ENCODE measurements at regions not wholly inside any gene's neighbourhood (a gene's known extent, or its start where the extent isn't known, plus 50 kb on each side); places are given as distances from the start of the nearest gene placed in this dataset.

DNA sequence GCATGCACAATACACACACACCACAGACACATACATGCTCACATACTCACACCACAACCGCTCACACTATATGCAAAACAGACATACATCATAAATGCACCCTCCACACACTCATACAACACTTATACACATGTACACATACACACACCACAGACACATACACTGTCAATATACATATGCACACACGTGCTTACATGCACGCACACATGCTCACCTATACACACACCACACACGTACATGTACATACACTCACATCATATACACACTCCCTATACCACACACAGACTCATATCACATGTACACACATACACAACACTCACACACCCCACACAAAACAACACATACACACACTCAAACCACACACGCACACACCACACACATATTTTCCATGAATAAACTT, 885.3 kb downstream of the TBC1D22A start:
- TF ChIP-seq, protein P1, sequence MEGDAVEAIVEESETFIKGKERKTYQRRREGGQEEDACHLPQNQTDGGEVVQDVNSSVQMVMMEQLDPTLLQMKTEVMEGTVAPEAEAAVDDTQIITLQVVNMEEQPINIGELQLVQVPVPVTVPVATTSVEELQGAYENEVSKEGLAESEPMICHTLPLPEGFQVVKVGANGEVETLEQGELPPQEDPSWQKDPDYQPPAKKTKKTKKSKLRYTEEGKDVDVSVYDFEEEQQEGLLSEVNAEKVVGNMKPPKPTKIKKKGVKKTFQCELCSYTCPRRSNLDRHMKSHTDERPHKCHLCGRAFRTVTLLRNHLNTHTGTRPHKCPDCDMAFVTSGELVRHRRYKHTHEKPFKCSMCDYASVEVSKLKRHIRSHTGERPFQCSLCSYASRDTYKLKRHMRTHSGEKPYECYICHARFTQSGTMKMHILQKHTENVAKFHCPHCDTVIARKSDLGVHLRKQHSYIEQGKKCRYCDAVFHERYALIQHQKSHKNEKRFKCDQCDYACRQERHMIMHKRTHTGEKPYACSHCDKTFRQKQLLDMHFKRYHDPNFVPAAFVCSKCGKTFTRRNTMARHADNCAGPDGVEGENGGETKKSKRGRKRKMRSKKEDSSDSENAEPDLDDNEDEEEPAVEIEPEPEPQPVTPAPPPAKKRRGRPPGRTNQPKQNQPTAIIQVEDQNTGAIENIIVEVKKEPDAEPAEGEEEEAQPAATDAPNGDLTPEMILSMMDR (IDR thresholded peaks at IDR 0.05), result no peak
- TF ChIP-seq POLR2A (IDR thresholded peaks at IDR 0.05), result no peak

All from esophagus squamous epithelium (tissue), 4 donors.